HTR-8/SVneo (cell line): ENCODE measurements at regions not wholly inside any gene's neighbourhood (a gene's known extent, or its start where the extent isn't known, plus 50 kb on each side); places are given as distances from the start of the nearest gene placed in this dataset.
"Not testable (repeated sequence)": the region's sequence is repeated elsewhere in the genome, so short reads cannot be mapped to it uniquely, and the experiment has no call there.

Experiments
- DNase-seq: peaks from one replicate; pipeline ENCODE4 v3.0.0; 2011; ENCODE audit warnings: low spot score, mixed read lengths; ENCODE audit not compliant: insufficient read length
- FAIRE-seq: peaks from 2 replicates; lab custom pipeline; 2011; peaks lifted over from hg19 to GRCh38; lab: Jason Lieb, UNC

DNA sequence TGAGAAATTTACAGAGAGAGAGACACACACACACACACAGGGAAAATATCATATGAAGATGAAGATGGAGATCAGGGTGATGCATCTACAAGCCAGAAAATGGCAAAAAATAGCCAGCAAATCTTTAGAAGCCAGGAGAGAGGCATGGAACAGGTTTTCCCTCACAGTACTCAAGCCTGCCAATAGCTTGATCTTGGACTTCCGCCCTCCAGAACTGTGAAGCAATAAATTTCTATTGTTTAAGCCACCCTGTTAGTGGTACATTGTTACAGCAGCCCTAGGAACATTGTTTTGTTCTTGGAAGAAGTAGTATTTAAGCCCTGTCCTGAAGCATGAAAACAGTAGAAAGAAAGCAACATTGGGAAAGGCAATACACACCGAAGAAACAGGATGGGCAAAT lies 292.0 kb upstream of the LRP1B start:
- FAIRE-seq (no peak), DNase-seq (no peak)

DNA sequence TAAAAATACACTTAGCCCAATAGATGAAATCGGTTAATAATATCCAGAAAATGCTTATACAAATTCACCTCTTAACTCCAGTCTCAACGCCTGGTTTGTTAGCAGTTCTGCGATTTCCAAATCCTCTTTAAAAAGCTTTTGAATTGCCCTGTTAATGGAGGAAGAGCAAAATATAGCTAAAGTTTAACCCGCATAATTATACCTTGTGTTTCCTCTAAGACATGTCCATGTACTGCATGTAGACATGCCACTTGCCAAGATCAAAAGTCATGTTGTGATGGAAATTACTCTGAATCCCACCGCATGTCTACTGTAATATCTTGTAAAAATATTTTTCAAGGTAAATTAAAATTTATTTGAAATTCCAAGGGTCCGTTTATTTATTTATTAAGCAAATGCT lies 291.2 kb upstream of the LRP1B start:
- DNase-seq (no peak), FAIRE-seq (no peak)

DNA sequence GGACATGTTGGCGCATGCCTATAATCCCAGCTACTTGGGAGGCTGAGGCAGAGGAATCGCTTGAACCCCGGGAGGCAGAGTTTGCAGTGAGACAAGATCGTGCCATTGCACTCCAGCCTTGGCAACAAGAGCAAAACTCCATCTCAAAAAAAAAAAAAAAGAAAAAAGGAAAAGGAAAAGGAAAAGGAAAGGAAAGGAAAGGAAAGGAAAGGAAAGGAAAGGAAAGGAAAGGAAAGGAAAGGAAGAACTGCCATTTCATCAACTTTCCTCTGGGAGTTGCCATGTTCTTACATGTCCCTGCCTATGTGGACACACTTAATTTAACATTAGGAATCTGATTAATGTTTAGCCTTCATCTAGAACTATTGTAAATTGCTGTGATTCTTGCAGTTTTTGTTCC lies 287.9 kb upstream of the LRP1B start:
- FAIRE-seq, DNase-seq: not testable (repeated sequence)

DNA sequence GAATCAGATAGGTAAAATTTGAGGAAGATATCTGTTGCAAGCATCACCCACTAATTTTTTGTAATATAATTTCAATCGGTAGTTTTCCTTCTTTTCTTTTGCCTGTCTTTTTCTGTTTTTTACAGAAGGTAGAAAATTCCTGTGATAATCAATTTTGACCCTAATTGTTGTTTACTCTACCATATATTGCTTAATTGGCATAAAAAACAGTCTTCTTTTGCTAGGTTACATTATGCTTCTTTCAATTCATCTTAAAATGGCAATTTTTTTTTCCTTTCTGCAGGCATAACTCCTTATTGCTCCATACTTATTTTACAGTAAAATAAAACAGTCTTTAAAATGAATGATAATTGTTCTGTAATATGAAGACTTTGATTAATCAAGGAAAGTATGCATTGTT lies 286.2 kb upstream of the LRP1B start:
- FAIRE-seq (no peak), DNase-seq (no peak)

DNA sequence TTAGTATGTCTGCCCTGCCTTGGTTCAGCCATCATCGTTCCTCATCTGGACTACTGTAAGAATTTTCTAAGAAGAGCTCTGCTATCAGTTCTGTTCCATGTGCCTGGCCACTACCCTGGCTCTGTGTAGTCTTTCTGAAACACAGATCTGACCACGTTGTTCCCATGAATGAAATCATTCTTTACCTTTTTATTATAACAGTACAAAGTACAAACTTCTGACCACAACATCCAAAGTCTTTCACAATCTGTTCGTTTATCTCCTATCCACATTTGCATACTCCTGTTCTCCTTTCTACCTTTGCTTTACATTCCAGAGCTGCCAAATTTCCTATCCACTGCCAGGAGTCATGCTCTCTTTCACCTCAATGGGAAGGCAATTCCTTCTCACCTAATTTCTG lies 284.6 kb upstream of the LRP1B start:
- DNase-seq (no peak), FAIRE-seq (no peak)

DNA sequence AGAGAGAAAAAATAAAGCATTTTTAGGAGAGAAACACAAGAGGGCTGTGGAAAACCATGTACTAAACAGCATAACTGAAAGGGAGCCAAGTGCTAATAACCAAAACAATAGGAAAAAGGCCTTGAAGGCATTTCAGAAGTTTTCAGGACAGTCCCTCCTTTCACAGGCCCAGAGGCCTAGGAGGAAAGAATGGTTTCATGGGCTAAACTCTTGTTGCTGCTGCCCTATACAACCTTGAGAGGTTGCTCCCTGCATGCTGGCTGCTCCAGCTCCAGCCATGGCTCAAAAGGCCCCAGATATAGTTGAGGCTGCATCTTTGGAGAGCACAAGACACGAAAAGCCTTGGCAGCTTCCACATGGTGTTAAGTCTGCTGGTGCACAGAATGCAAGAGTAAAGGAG lies 267.4 kb upstream of the LRP1B start:
- DNase-seq (no peak), FAIRE-seq (no peak)

DNA sequence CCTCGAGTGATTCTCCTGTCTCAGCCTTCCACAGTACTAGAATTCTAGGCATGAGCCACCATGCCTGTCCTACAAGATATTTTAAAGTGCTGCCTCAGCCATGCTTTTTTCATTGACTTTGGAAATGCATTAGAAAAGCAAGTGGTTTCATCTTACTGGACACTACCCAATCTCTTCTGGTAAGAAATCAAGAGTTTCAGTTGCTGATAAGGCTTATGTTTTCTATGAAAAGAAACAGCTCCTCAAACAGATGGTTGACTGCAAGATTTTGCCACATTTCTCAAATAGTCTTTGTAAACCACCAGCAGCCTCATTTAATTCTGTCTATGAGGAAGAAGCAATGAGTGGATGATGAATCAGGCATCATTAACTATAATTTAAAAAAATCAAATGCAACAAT lies 264.5 kb upstream of the LRP1B start:
- DNase-seq (no peak), FAIRE-seq (no peak)

DNA sequence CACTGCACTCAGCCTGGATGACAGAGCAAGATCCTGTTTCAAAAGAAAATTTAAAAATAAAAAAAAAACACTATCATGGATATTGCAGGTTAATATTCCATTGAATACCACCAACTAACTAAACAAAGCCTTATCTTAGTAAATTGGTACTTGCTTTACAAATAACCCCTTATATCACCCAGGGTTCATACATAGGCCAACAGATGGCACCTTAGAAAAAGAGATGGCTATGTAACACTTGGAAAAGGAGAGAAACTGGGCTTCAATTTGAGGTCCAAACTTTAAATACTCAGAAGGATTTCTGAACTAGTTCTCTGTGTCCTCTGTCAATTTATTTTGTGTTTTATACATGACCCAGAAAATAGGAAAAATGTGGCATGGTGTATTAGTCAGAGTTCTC lies 249.6 kb upstream of the LRP1B start:
- no peak for FAIRE-seq
- DNase-seq: no peak

DNA sequence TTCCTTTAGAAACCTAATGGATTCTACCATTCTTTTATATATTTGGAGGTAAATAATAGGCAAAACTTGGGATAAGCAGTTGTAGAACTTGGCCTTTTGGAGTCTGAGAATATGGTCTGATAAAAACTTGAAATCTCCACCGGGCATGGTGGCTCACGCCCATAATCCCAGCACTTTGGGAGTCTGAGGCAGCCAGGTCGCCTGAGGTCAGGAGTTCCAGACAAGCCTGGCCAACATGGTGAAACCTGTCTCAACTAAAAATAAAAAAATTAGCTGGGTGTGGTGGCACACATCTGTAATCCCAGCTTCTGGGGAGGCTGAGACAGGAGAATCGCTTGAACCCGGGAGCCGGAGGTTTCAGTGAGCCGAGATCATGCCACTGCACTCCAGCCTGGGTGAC lies 231.3 kb upstream of the LRP1B start:
- not testable (repeated sequence) for FAIRE-seq, DNase-seq

DNA sequence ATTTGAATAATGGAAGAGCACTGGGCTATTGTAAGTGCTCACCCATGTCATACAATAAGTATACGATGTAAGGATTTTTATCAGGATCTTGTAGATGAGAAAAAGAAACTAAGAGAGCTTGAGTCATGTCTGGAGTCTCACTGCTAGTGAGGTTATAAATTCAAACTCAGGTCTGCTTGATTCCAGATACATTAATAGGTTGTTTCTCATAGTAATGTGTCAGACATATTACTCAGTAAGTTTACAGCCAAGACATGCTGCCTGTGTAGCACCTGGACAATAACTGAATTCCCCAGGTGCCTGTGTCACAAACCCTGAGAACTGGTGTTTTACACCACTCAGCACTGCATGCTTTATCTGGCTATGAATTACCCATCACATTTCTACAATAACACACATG lies 216.9 kb upstream of the LRP1B start:
- FAIRE-seq (no peak), DNase-seq (no peak)

DNA sequence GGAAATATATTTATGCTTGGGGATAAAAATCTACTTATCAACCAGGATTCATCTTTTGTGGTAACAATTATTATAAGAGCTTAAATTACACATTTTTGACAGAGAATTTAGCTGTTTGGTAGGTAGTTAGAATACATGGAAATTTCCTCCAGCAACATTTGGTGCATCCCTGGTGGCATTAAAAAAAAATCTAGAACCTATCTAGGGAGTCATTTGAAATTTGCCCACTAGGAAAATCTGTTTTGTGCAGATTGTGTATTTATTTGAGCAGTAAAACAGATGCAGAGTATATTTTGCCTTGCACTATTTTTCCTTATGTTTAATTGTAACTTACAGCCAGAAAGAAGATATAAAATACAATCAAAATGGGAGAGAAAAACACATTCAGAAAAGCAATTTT lies 208.4 kb upstream of the LRP1B start:
- DNase-seq: no peak
- FAIRE-seq: no peak

DNA sequence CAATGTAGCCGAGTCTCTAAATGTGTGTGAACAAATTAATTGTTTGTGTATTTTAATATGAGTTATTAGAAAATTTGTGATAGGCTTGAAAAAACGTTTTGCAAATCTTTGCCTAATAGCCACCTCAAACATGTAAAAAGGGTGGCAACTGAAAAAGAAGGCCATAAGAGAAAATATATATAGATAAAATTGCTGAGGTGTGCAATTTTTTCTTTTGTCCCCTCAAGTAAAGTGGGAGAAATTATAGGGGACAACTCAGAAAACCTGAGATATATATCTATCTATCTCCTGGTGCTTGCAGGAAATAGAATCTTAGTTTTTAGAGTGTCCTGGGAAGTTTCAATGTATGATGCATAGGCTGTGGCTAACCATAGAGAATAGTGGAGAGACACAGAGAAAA lies 201.4 kb upstream of the LRP1B start:
- DNase-seq (no peak), FAIRE-seq (no peak)

DNA sequence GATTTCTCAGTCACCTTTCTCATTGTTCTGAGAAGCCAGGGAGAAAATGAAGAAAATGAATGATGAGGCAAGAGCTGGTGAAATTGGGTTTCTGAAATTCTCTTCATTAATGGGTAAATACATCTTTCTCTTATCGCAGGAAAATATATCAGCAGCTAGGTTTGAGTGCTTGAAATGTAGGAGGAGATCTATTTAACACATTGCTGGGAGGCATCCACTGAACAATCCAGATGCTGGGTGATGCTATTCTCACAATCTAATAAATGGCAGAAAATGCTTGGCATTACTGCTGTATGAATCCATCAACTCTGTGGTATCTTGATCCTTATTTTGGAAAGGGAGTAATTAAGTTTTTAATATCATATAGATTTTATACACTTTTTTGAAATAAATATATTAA lies 199.6 kb upstream of the LRP1B start:
- no peak for FAIRE-seq

DNA sequence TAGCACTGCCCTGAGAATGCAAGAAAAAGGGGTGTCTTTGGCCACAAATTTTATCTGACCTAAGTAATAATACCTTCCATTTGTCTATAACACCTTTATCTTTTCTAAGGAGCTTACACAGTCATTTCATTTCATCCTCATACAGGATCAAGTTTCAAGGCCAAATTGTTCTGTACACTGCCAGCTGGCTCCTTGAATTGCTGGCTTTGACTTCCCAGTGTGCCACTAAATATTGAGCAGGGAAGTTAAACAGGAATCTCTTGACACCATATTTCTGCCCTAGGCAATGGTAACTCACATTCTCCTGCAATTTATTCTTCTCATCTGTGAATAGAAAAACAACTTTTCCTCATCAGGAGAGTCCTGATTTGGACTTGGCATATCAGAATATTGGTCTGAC lies 195.1 kb upstream of the LRP1B start:
- FAIRE-seq (no peak), DNase-seq (no peak)

More for the DNA sequence above, 199.6 kb upstream of the LRP1B start:
- DNase-seq: no peak

DNA sequence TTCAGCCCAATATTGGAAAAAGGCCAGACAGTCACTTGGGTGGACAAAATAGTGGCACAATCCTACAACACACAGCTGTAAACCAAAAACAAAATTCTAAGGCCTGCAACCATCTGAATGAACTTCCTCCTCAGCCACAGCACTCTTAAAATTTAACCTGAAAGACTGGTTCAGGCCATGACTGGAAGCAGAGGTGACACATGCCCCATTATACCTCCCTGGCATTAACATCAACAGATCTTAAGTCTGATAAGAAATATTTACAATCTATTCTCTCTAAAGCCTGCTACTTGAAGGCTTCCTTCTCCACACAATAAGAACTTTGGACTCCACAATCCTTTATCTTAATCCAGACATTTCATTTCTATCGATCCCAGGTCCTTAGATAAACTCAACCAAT lies 192.4 kb upstream of the LRP1B start:
- DNase-seq: no peak
- no peak for FAIRE-seq

DNA sequence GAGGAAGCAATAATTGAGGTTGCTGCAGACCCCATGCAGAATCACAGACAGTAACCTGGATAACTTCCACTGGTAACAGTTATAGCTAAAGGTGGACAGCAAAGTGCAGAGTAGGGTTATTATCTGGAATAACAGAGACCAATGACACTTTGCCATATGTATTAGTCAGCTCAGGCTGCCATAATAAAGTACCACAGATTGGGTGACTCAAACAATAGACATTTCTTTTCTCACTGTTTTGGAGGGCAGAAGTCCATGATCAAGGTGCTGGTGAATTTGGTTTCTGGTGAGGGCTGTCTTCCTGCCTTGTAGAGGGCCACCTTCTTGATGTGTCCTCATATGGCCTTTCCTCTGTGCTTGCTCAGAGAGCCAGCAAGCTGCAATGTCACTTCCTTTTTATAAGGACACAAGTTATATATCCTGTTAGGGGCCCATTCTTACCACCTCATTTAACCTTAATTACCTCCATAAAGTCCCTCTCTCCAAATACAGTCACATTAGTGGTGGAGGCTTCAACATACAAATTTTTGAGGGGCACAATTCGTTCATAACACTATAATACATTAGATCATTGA lies 191.0 kb upstream of the LRP1B start:
- FAIRE-seq: no peak

DNA sequence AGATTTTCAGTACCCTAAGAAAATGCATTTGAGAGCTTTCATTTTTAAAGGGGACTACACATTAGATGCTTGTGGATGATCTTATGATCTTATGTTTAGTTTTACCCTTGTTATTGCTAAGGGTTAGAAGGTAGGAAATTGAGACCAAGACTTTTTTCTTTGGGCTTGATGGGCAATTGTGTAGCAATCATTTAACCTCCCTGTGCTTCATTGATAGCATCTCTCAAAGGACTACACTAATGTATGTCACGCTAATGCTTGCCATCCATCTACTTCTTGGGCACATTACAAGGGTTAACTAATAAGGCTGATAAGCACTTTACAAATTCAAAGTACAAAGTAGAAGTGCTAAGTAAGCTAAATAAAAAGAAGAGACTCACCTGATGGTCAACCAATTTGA lies 189.3 kb upstream of the LRP1B start:
- no peak for FAIRE-seq
- no peak for DNase-seq

More for the DNA sequence above, 191.0 kb upstream of the LRP1B start:
- no peak for DNase-seq

DNA sequence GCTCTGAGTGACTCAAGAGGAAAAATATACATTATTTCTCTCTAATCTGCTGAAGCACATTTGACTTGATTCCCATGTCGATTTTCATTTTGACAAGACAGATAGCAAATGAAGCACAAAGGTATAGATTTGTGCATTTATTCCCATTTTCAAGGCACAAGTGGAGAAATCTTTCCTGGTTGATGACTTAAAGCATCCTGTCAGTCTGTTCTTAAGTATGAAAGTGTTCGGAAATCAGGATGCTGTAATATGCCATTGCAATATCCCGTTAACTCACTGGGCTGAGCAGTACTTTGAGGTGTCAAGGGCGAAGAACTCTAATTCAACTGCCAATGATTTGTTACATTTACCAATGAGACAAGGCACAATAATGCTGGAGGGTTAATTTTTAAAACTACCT lies 185.2 kb upstream of the LRP1B start:
- FAIRE-seq: no peak
- DNase-seq: no peak

DNA sequence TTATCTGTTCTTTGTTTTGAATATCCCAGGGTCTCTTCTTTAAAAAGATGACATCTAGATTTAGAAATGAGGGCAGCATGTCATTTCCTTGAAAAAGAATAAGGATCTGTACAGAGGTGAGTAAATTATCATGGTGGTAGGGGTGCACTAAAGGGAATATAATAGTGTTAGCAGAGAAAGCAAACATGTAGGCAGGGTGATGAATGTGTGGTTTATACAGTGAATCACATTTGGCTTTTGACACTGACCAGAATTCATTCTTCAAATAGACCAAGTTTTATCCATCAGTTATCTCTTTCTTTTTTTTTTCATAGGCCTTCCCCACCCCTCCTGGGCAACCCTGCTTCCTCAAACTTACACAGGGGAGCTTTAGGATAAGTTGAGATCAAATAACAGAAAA lies 184.5 kb upstream of the LRP1B start:
- DNase-seq (no peak), FAIRE-seq (no peak)

DNA sequence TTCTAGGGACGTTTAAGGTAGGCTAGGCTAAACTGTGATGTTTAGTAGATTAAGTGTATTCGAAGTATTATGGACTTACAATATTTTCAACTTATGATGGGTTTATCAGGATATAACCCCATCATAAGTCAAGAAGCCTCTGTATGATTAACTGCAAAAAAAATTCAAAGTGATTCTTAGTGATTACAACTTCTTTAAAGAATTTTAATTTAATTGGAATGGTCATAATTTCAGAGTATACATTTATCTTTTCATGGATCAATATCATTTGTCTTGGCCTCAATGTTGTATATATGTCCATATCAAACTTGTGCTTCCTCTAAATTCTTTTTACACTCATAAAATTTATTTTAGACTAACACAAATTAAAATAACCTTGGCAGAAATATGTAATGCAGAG lies 183.3 kb upstream of the LRP1B start:
- DNase-seq (no peak), FAIRE-seq (no peak)

DNA sequence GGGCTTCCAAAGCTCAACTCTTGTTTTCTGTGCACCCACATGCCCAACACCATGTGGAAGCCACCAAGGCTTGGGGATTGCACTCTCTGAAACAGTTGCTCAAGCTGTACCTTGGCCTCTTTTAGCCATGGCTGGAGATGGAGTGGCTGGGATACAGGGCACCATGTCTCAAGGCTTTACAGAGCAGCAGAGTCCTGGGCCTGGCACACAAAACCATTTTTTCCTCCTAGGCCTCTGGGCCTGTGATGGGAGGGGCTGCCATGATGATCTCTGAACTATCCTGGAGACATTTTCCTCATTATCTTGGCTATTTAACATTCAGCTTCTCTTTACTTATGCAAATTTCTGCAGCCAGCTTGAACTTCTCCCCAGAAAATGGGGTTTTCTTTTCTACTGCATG lies 179.7 kb upstream of the LRP1B start:
- no peak for FAIRE-seq

DNA sequence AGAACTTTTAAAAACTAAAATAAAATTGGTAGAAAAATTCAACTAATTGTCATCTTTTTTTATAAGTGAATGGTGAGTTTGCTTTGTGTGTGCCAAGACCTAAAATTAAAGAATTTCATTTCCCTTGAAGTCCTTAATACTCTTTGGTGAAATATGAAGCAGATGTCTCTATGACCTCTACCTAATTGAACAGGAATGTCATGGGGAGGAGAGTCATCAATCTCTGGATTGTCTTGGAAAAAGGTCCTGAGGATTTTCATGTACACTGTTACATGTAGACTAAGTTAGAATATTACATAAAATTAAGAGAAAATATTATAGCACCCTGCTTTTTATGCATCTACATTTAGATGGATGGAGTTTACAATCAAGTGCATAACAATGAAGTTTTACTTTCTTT lies 177.9 kb upstream of the LRP1B start:
- no peak for DNase-seq
- FAIRE-seq: no peak

More for the DNA sequence above, 179.7 kb upstream of the LRP1B start:
- no peak for DNase-seq

DNA sequence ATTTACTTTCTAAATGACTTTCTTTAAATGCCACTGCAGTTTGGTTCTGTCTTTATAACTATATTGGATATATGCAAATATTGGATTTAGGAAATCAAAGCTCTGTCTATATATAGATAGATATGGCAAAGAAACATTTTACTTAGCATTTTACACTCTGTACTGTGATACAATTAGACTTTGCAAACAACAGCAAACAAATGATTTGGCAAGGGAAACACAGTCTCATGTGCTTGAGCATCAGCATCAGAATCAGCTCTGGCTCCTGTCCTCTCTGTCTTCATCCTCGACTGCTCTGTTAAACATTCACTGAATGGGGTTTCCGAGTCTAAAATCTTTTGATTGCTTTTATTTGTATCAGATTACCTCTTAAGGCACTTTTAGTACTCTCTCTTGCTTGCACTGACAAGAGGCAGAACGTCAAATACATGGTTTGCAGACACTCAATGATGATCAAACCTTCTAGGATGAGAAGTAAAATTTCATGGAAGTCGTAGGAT lies 176.8 kb upstream of the LRP1B start:
- DNase-seq (no peak), FAIRE-seq (no peak)
